HCT116 (cell line): ENCODE measurements at regions not wholly inside any gene's neighbourhood (a gene's known extent, or its start where the extent isn't known, plus 50 kb on each side); places are given as distances from the start of the nearest gene placed in this dataset.

Source experiments
- ATAC-seq: fragments of 200-7000 bp; cut with Tn5 transposase; 2 replicates; pipeline ENCODE4 v1.9.1; 2020; ENCODE audit warnings: mild to moderate bottlenecking, moderate library complexity
- BruUV-seq: library from RNA; stranded (reverse); fragments of 400-500 nt; replicated peaks from 2 replicates; lab custom pipeline; 2021; lab: Mats Ljungman, UMichigan
- CTCF ChIA-PET: fragments of 300-600 bp; sonication (Branson Sonifier 250); formaldehyde crosslinking; loops from one replicate; lab custom pipeline; 2021; ENCODE audit warnings: antibody characterized with exemption; lab: Charles Lee
- POLR2A ChIA-PET: fragments of 300-600, 350-600 bp; sonication (Branson Sonifier 250); formaldehyde crosslinking; loops from one replicate; lab custom pipeline; 2021; ENCODE audit warnings: antibody characterized with exemption; lab: Charles Lee
- RAD21 ChIA-PET, 2 experiments: fragments of 300-600 bp; sonication (Branson Sonifier 250); formaldehyde crosslinking; loops; one replicate each; lab custom pipeline; 2023; ENCODE audit warnings: low total read pairs in 2 of 2; ENCODE audit not compliant: uncharacterized antibody in 2 of 2, unreplicated experiment in 2 of 2, low non-redundant PET in 1 of 2; lab: Charles Lee
- DNase-seq: peaks from one replicate; pipeline ENCODE4 v3.0.0-alpha.2; 2010; ENCODE audit warnings: low read depth, low spot score
- H2AFZ ChIP-seq: fragments of 200-600 bp; shearing (Covaris generic), sonication (generic); 2 replicates; pipeline ENCODE4 v1.6.1; 2017; ENCODE audit warnings: low read depth, mixed run types, mixed read lengths, antibody characterized with exemption, low read length; ENCODE audit not compliant: poor library complexity, severe bottlenecking
- H3K27ac ChIP-seq: 2 replicates; pipeline ENCODE4 v1.5.1; 2012; ENCODE audit warnings: low read depth, low read length
- H3K27me3 ChIP-seq: fragments of 200-600 bp; sonication (generic); 2 replicates; pipeline ENCODE4 v1.6.1; 2016; ENCODE audit warnings: mixed run types, low read length, mixed read lengths; ENCODE audit not compliant: insufficient read depth
- H3K36me3 ChIP-seq, 2 experiments: fragments of 200-500 bp in 1 of 2; fragments of 200-600 bp in 1 of 2; sonication (Bioruptor generic) in 1 of 2; sonication (generic) in 1 of 2; 2 replicates each; pipeline versions ENCODE4 v1.5.1 to v1.6.1; 2014 to 2016; ENCODE audit warnings: low read length in 2 of 2, inconsistent platforms in 1 of 2, mixed read lengths in 1 of 2, mixed run types in 1 of 2; ENCODE audit not compliant: insufficient read depth in 2 of 2, control insufficient read depth in 1 of 2
- H3K4me1 ChIP-seq, 2 experiments: fragments of 200-600 bp in 1 of 2; sonication (generic) in 1 of 2; 2 replicates each; pipeline versions ENCODE4 v1.5.1 to v1.6.1; 2012 to 2017; ENCODE audit warnings: low read length in 2 of 2, inconsistent platforms in 1 of 2, mild to moderate bottlenecking in 1 of 2, mixed read lengths in 1 of 2, mixed run types in 1 of 2, moderate library complexity in 1 of 2; ENCODE audit not compliant: insufficient read depth in 2 of 2, control insufficient read depth in 1 of 2
- H3K4me2 ChIP-seq: fragments of 200-600 bp; sonication (generic); 2 replicates; pipeline ENCODE4 v1.6.1; 2017; ENCODE audit warnings: mixed run types, low read length, mixed read lengths
- H3K4me3 ChIP-seq, 2 experiments: fragments of 200-600 bp in 1 of 2; sonication (generic) in 1 of 2; replicated peaks in 1 of 2; 2 replicates each; pipeline ENCODE4 v1.5.1; 2011 to 2016; ENCODE audit warnings: low read length in 2 of 2, control low read depth in 1 of 2, low read depth in 1 of 2, mild to moderate bottlenecking in 1 of 2, mixed read lengths in 1 of 2, mixed run types in 1 of 2
- H3K79me2 ChIP-seq: fragments of 200-600 bp; sonication (generic); 2 replicates; pipeline ENCODE4 v1.6.1; 2017; ENCODE audit warnings: mild to moderate bottlenecking, mixed run types, low read length, moderate library complexity, mixed read lengths; ENCODE audit not compliant: insufficient read depth
- H3K9ac ChIP-seq: fragments of 200-600 bp; sonication (generic); 2 replicates; pipeline ENCODE4 v1.6.1; 2016; ENCODE audit warnings: low read length, mixed read lengths
- H3K9me2 ChIP-seq: fragments of 200-600 bp; sonication (generic), shearing (Covaris generic); 2 replicates; pipeline ENCODE4 v1.6.1; 2017; ENCODE audit warnings: mixed run types, mild to moderate bottlenecking, moderate library complexity; ENCODE audit not compliant: insufficient read depth
- H3K9me3 ChIP-seq, 2 experiments: fragments of 200-500 bp in 1 of 2; fragments of 200-600 bp in 1 of 2; sonication (Bioruptor generic) in 1 of 2; sonication (generic) in 1 of 2; 2 replicates each; pipeline ENCODE4 v1.6.1; 2014 to 2017; ENCODE audit warnings: low read length in 2 of 2, mixed read lengths in 2 of 2, inconsistent platforms in 1 of 2, low read depth in 1 of 2, mild to moderate bottlenecking in 1 of 2, mixed run types in 1 of 2, moderate library complexity in 1 of 2; ENCODE audit not compliant: control insufficient read depth in 1 of 2, insufficient read depth in 1 of 2
- H4K20me1 ChIP-seq: fragments of 200-600 bp; sonication (generic), shearing (Covaris generic); 2 replicates; pipeline ENCODE4 v1.6.1; 2017; ENCODE audit warnings: mixed run types, mild to moderate bottlenecking, moderate library complexity; ENCODE audit not compliant: insufficient read depth
- ATF3 ChIP-seq: IDR thresholded peaks from 2 replicates; pipeline ENCODE4 v1.6.1; 2012
- EGR1 ChIP-seq: IDR thresholded peaks from 2 replicates; pipeline ENCODE4 v1.6.1; 2012; ENCODE audit warnings: low read depth
- EZH2 ChIP-seq: fragments of 200-600 bp; sonication (generic); IDR thresholded peaks from 2 replicates; pipeline ENCODE4 v1.6.1; 2017; ENCODE audit warnings: antibody characterized with exemption, mixed run types
- EZH2phosphoT487 ChIP-seq: fragments of 200-600 bp; IDR thresholded peaks from 2 replicates; pipeline ENCODE4 v1.6.1; 2018; ENCODE audit warnings: antibody characterized with exemption, borderline replicate concordance
- MAX ChIP-seq: IDR thresholded peaks from 2 replicates; pipeline ENCODE4 v1.6.1; 2012
- POLR2A ChIP-seq: IDR thresholded peaks from 2 replicates; pipeline ENCODE4 v1.7.0; 2011; ENCODE audit warnings: borderline replicate concordance; ENCODE audit not compliant: insufficient read depth, insufficient read length; ENCODE audit errors: extremely low read depth
- POLR2AphosphoS5 ChIP-seq: IDR thresholded peaks from 2 replicates; pipeline ENCODE4 v1.6.1; 2011; ENCODE audit warnings: mild to moderate bottlenecking, low read depth, low read length, moderate library complexity
- RAD21 ChIP-seq: IDR thresholded peaks from 2 replicates; pipeline ENCODE4 v1.6.1; 2012; ENCODE audit warnings: low read depth, mild to moderate bottlenecking
- SP1 ChIP-seq: IDR thresholded peaks from 2 replicates; pipeline ENCODE4 v1.6.1; 2012; ENCODE audit warnings: low read depth
- SRF ChIP-seq: IDR thresholded peaks from 2 replicates; pipeline ENCODE4 v1.6.1; 2012; ENCODE audit warnings: low read depth
- ZFX ChIP-seq: fragments of 450-650 bp; IDR thresholded peaks from 2 replicates; pipeline ENCODE4 v1.6.1; 2017
- intact Hi-C: fragments of 100-400 bp; cut with micrococcal nuclease; formaldehyde crosslinking; loops from 2 replicates; pipeline ENCODE4 v1.10.0; 2022
- TF ChIP-seq, protein P1 (sequence below): IDR thresholded peaks from 2 replicates; pipeline ENCODE4 v1.6.1; 2012; ENCODE audit warnings: low read depth
- TF ChIP-seq, protein P2 (sequence below): IDR thresholded peaks from 2 replicates; pipeline ENCODE4 v1.6.1; 2011; ENCODE audit warnings: mild to moderate bottlenecking, low read length, moderate library complexity; ENCODE audit not compliant: insufficient replicate concordance; ENCODE audit errors: extremely low read depth

GRCh38 chr6:133156689-133157088 lies 84.5 kb upstream of the EYA4 start:
- BruUV-seq = no TSS peak
- Histone ChIP-seq H3K36me3 (no peaks in the 10 kb centered on the region), H3K27ac (no peak overlapping the region), H3K4me1 (no peaks in the 10 kb centered on the region), H4K20me1 (no peaks in the 10 kb centered on the region), H3K9ac (no peak overlapping the region), H3K9me3 (no peaks in the 10 kb centered on the region), H3K9me2 (no peaks in the 10 kb centered on the region), H3K27me3 (0 out of 2 replicates have a peak, but pooled peaks cover 8% of the 10 kb centered on the region), H3K4me2 (no peak overlapping the region), H3K4me3 (no peak overlapping the region), H3K79me2 (no peaks in the 10 kb centered on the region), H2AFZ (no peak overlapping the region)
- ChIA-PET RAD21 (no interaction called here), POLR2A (no interaction called here), CTCF (no interaction called here)
- intact Hi-C loops = no loop called here
- DNase-seq = no peak
- TF ChIP-seq POLR2A (no peak), ATF3 (no peak), EZH2 (no peak), EZH2phosphoT487 (no peak), RAD21 (no peak), SRF (no peak), ZFX (no peak), SP1 (no peak), MAX (no peak), EGR1 (no peak), POLR2AphosphoS5 (no peak)
- TF ChIP-seq, protein P1, sequence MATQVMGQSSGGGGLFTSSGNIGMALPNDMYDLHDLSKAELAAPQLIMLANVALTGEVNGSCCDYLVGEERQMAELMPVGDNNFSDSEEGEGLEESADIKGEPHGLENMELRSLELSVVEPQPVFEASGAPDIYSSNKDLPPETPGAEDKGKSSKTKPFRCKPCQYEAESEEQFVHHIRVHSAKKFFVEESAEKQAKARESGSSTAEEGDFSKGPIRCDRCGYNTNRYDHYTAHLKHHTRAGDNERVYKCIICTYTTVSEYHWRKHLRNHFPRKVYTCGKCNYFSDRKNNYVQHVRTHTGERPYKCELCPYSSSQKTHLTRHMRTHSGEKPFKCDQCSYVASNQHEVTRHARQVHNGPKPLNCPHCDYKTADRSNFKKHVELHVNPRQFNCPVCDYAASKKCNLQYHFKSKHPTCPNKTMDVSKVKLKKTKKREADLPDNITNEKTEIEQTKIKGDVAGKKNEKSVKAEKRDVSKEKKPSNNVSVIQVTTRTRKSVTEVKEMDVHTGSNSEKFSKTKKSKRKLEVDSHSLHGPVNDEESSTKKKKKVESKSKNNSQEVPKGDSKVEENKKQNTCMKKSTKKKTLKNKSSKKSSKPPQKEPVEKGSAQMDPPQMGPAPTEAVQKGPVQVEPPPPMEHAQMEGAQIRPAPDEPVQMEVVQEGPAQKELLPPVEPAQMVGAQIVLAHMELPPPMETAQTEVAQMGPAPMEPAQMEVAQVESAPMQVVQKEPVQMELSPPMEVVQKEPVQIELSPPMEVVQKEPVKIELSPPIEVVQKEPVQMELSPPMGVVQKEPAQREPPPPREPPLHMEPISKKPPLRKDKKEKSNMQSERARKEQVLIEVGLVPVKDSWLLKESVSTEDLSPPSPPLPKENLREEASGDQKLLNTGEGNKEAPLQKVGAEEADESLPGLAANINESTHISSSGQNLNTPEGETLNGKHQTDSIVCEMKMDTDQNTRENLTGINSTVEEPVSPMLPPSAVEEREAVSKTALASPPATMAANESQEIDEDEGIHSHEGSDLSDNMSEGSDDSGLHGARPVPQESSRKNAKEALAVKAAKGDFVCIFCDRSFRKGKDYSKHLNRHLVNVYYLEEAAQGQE = no peak
- TF ChIP-seq, protein P2, sequence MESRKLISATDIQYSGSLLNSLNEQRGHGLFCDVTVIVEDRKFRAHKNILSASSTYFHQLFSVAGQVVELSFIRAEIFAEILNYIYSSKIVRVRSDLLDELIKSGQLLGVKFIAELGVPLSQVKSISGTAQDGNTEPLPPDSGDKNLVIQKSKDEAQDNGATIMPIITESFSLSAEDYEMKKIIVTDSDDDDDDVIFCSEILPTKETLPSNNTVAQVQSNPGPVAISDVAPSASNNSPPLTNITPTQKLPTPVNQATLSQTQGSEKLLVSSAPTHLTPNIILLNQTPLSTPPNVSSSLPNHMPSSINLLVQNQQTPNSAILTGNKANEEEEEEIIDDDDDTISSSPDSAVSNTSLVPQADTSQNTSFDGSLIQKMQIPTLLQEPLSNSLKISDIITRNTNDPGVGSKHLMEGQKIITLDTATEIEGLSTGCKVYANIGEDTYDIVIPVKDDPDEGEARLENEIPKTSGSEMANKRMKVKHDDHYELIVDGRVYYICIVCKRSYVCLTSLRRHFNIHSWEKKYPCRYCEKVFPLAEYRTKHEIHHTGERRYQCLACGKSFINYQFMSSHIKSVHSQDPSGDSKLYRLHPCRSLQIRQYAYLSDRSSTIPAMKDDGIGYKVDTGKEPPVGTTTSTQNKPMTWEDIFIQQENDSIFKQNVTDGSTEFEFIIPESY = no peak
- no peak for ATAC-seq
